HG03442 (cell line): ENCODE measurements at regions not wholly inside any gene's neighbourhood (a gene's known extent, or its start where the extent isn't known, plus 50 kb on each side); places are given as distances from the start of the nearest gene placed in this dataset.

Experiments used
- ATAC-seq: cut with Tn5 transposase; IDR thresholded peaks from one replicate; pipeline ENCODE4 v1.9.1; 2021; ENCODE audit warnings: mild to moderate bottlenecking, moderate library complexity; ENCODE audit not compliant: unreplicated experiment

- ATAC-seq = no peak
Observed at GRCh38 chr1:82560566-82560965, 759.8 kb downstream of the ADGRL2 start.

- ATAC-seq = no peak
Observed at GRCh38 chr1:82555501-82555900, 754.8 kb downstream of the ADGRL2 start.

GRCh38 chr1:82549841-82550240 is 749.1 kb downstream of the ADGRL2 start:
- no peak for ATAC-seq

- ATAC-seq = no peak
Observed at GRCh38 chr1:82542766-82543165, 742.0 kb downstream of the ADGRL2 start.

DNA sequence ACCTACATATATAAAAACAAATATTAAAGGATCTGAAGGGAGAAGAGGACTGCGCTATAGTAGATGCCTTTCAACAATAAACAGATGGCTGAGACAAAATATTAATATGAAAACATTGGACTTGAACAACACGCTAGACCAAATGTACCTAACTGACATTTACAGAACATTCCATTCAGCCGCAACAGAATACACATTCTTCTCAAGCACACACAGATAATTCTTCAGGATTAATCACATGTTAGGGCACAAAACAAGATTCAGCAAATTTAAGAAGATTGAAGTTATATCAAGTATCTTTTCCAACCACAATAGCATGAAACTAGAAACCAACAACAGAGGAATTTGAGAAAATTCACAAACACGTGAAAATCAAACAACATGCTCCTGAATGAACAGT is 741.4 kb downstream of the ADGRL2 start:
- ATAC-seq = no peak

DNA sequence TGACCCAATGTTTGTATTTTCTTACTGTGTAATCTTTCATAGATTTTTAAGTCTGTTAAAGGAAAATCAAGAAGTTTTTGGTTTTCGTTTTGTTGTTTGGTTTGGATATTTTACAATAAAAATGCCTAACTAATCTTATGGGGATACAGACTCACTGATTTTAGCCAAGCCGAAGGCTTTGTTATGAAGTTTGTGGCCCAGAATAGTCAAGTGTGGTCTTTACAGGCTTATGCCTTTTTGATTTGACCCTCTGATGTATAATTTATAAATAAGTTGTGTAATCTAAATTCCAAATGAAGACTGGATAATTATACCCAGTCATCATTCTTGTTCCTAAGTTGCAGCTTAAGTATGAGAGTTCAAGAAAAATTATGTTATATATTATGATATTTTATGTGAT is 739.3 kb downstream of the ADGRL2 start:
- no peak for ATAC-seq

- no peak for ATAC-seq
Observed at GRCh38 chr1:82538876-82539275, 738.1 kb downstream of the ADGRL2 start.

DNA sequence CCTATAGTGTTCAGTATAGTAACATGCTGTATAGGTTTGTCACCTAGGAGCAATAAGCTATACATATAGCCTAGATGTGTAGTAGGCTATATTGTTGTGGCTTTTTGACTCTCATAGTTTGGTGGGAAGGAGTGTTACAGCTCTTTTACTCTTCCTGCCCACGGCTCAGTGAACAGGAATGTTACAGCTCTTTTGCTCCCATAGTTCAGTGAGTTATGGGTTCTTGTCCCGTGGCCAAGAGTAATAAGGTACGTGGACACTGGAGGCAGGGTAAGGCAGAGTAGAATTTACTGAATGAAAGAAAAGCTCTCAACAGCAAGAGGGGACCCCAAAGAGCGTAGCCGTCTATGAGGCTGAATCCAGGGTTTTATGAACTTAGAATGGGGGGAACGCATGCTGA is 734.3 kb downstream of the ADGRL2 start:
- no peak for ATAC-seq

GRCh38 chr1:82525378-82525777 is 724.6 kb downstream of the ADGRL2 start:
- ATAC-seq = no peak

GRCh38 chr1:82520611-82521010 is 719.9 kb downstream of the ADGRL2 start:
- ATAC-seq = no peak

DNA sequence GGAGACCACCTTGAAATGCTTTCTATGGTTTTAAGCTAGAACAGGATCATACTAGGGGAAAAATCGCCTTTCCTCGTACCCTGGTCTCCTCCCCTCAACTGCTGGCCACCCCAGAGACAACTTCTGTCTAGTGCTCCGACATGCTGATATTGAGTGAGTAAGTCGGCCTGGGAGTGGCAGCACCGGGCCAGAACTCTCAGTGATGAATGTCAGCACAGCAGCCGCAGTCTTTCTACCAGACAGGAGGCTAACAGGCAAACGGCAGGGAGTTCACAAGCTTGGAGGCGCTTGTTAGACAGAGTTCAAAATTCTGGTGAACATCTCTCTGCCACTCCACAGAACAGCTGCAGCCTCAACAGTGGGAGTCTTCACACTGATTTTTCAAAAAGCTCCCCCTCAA is 716.9 kb downstream of the ADGRL2 start:
- no peak for ATAC-seq

GRCh38 chr1:82515650-82516049 is 714.9 kb downstream of the ADGRL2 start:
- no peak for ATAC-seq

DNA sequence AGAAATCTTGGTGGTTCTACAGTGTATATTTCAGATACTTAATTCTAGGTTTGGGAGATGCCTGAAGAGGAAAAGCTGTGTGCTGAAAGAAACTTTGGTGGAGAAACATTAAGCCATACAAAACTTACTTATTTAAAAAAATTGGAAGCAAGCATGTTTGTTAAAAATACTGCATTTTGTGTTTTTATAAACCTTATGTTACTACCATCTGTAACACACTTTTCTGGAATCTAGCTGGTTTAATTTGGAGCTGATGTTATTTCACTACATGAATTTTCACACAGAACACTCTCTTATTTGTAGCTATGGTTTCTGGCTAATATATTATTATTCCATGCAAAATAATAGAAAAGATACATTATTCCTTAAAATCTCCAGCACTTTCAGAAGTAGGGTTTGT is 710.7 kb downstream of the ADGRL2 start:
- ATAC-seq = no peak

DNA sequence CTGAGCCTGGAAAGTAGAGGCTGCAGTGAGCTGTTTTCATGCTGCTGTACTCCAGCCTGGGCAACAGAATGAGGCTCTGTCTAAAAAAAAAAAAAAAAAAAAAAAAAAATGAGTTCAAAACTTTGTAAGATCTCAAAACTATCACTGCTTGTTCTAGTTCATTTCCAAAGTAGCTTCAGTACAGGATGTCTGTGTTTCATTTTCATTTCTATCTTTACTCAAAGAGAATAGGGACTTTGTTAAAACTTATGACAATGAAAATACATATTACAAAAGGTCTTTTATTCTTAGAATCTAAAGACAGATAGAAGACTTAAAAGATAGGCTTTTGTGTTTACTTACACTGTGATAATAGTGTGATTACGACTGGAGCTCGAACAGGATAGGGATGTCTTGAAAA is 709.7 kb downstream of the ADGRL2 start:
- ATAC-seq = no peak

- ATAC-seq = no peak
Observed at GRCh38 chr1:82507011-82507410, 706.3 kb downstream of the ADGRL2 start.

- no peak for ATAC-seq
Observed at GRCh38 chr1:82503822-82504221, 703.1 kb downstream of the ADGRL2 start.

GRCh38 chr1:82499022-82499421 is 698.3 kb downstream of the ADGRL2 start:
- no peak for ATAC-seq

- no peak for ATAC-seq
Observed at GRCh38 chr1:82494117-82494516, 693.4 kb downstream of the ADGRL2 start.

- ATAC-seq = no peak
Observed at GRCh38 chr1:82492159-82492558, 691.4 kb downstream of the ADGRL2 start.

DNA sequence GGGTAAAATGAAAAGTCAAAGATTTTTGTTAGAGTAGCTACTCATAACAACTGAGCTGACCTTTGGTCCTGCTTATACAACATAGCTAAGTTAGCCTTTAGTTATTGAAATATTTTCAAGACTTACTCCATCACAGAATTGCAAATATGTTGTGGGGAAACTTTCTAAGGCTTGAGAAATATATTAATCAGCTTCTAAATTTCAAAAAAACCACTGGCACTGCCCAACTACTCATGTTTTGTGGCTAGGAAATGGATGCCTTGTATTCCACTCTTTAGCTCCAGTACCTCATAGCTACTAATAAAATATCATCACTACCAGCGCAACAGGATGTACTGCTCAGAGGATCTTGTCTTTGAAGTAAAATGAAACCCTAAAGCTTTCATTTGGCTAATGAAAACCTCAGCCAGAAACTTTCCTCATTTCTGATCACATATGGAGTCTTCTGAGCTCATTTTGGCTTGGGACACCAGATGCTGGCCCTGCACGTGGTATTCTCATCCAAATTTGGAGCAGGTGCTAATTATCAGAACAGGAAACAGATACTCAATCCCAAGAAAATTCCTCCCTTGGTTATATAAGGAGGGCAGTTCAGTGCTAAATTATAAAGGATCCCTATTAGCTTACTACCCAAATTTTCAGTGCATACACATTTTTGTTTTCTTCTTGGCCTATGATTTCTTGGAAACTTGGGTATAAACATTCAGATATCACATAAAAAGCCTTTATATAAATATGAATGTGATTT is 690.7 kb downstream of the ADGRL2 start:
- ATAC-seq = no peak

- no peak for ATAC-seq
Observed at GRCh38 chr1:82487778-82488177, 687.0 kb downstream of the ADGRL2 start.

- ATAC-seq = no peak
Observed at GRCh38 chr1:82486969-82487368, 686.2 kb downstream of the ADGRL2 start.

- no peak for ATAC-seq
Observed at GRCh38 chr1:82486468-82486867, 685.7 kb downstream of the ADGRL2 start.
